ENCODE measurements at regions not wholly inside any gene's neighbourhood (a gene's known extent, or its start where the extent isn't known, plus 50 kb on each side); places are given as distances from the start of the nearest gene placed in this dataset.

GRCh38 chr3:160065282-160065681 is 76.6 kb downstream of the IL12A start:
- TF ChIP-seq ATF2 (IDR thresholded peaks at IDR 0.05; ENCODE audit: low read length) = no peak
- TF ChIP-seq JUN (IDR thresholded peaks at IDR 0.05; ENCODE audit: low read depth, low read length) = no peak
- no peak for TF ChIP-seq POLR2A (IDR thresholded peaks at IDR 0.05; ENCODE audit: control extremely low read depth in 1 of 2, low read depth in 2 of 2, low read length in 2 of 2)
- TF ChIP-seq, protein P1, sequence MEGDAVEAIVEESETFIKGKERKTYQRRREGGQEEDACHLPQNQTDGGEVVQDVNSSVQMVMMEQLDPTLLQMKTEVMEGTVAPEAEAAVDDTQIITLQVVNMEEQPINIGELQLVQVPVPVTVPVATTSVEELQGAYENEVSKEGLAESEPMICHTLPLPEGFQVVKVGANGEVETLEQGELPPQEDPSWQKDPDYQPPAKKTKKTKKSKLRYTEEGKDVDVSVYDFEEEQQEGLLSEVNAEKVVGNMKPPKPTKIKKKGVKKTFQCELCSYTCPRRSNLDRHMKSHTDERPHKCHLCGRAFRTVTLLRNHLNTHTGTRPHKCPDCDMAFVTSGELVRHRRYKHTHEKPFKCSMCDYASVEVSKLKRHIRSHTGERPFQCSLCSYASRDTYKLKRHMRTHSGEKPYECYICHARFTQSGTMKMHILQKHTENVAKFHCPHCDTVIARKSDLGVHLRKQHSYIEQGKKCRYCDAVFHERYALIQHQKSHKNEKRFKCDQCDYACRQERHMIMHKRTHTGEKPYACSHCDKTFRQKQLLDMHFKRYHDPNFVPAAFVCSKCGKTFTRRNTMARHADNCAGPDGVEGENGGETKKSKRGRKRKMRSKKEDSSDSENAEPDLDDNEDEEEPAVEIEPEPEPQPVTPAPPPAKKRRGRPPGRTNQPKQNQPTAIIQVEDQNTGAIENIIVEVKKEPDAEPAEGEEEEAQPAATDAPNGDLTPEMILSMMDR (IDR thresholded peaks at IDR 0.05; ENCODE audit: control extremely low read depth in 1 of 3, insufficient read depth in 1 of 3, low read depth in 1 of 3, low read length in 3 of 3) = no peak
- no peak for TF ChIP-seq RNF2 (IDR thresholded peaks at IDR 0.05; ENCODE audit: borderline replicate concordance, low read depth, low read length, missing control alignments, poor library complexity, severe bottlenecking)
- TF ChIP-seq SRF (IDR thresholded peaks at IDR 0.05; ENCODE audit: low read depth, low read length) = no peak
- TF ChIP-seq, protein P2, sequence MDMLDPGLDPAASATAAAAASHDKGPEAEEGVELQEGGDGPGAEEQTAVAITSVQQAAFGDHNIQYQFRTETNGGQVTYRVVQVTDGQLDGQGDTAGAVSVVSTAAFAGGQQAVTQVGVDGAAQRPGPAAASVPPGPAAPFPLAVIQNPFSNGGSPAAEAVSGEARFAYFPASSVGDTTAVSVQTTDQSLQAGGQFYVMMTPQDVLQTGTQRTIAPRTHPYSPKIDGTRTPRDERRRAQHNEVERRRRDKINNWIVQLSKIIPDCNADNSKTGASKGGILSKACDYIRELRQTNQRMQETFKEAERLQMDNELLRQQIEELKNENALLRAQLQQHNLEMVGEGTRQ (IDR thresholded peaks at IDR 0.05; ENCODE audit: low read length) = no peak
- TF ChIP-seq ZNF274 (IDR thresholded peaks at IDR 0.05; ENCODE audit: borderline replicate concordance, extremely low read depth, low read length) = no peak
- no peak for TF ChIP-seq EZH2 (IDR thresholded peaks at IDR 0.05; ENCODE audit: low read depth, low read length, severe bottlenecking)
- no peak for TF ChIP-seq GABPA (IDR thresholded peaks at IDR 0.05; ENCODE audit: borderline replicate concordance, insufficient read depth, low read length)
- no peak for TF ChIP-seq SP1 (IDR thresholded peaks at IDR 0.05; ENCODE audit: low read depth, low read length)
- no peak for TF ChIP-seq YY1 (IDR thresholded peaks at IDR 0.05; ENCODE audit: low read depth, low read length)
- TF ChIP-seq RFX5 (IDR thresholded peaks at IDR 0.05; ENCODE audit: borderline replicate concordance, low read depth, low read length) = no peak

Measured in H1 (cell line).